ENCODE measurements at regions not wholly inside any gene's neighbourhood (a gene's known extent, or its start where the extent isn't known, plus 50 kb on each side); places are given as distances from the start of the nearest gene placed in this dataset.
"Not testable (repeated sequence)": the region's sequence is repeated elsewhere in the genome, so short reads cannot be mapped to it uniquely, and the experiment has no call there.

DNA sequence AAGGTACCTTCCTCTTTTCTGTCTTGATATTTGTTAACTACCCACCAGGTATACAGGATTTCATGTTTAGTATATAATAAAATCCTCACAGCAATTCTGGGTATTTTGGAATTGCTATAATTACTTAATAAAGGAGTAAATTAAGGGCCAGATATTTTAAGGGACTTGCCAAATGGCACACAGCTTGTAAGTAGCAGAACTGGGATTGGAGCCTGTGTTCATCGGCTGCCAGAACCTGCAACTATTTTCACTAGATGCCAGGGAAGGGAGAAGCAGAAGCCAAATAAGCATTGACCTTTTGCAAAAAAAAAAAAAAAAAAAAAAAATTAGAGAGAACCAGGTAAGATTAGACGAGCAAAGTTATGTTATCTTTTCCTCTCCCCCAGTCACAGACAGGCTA is 683.3 kb upstream of the CADM2 start:
- DNase-seq: no peak

DNA sequence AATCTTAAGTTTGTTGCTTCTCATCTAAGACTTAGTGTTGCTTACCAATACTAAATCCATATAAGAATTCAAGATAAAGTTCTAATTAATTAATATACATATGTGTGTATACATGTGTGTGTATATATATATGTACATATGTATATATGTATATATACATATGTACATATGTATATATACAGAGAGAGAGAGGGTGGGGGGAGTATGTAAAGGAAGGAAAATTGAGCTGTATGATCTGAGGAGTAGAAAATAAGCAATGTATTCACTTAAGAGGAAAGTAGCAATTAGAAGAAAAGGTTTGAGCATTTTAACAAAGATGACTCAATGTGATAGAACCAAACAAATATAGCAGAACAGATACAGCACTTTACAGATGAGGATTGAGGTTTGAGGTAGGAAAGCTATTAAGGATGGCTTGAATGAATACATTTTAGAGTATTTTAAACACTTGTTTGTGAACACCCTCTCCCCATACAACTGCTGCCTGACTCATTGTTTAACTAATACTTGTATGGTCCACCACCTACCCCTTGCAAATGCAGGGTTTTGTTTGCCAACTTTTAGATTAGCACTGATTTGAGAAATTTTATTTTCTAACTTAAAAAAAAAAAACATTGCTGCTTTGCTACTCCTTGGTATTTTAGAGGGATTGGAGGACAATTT is 681.1 kb upstream of the CADM2 start:
- no peak for DNase-seq

DNA sequence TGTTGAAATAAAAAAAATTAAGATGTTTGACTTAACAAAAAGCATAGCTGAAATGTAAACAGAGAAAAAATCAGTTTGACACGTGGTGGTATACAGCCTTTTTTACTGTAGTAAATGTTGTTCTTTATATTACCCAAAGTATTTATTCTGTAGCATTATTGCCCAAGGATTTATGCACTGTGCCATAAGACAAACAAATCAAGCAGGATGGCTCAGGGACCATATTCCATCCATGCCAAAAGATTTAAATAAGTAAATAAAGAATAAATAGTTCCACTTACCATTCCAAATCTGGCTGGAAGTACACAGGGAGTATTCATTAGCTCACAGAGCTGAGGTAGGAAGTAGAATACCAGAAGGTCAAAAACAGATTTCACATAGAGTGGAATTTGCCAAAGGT is 666.7 kb upstream of the CADM2 start:
- no peak for DNase-seq

DNA sequence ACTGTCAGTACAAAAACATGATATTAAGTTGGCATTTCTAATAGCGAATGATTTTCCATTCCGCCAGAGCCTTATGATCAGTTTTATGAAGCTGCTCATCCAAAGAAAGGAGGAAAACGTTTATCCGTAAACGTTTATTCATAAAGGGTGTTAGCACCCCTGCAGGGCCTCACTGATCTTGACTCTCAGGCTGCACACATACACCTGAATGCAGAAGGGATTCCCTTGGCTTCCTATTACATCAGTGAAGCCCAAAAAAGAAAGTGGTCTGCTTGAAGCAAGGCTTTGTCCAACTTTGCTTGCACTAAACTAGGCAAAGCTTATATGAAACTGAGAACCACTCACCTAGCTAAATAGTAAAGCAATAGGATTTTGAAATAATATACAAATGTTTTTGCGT is 659.5 kb upstream of the CADM2 start:
- no peak for DNase-seq

DNA sequence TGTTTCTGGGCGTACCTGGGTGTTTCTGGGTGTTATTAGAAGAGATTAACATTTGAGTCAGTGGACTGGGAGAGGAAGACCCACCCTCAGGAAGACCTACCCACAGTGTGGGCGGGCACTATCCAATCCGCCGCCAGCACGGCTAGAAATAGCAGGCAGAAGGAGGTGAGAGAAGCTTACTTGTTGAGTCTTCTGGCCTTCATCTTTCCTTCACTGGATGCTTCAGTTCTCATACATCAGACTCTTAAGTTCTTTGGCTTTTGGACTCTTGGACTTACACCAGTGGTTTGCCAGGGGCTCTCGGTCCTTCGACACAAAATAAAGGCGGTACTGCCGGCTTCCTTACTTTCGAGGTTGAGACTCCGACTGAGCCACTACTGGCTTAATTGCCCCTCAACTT is 654.6 kb upstream of the CADM2 start:
- DNase-seq: no peak

DNA sequence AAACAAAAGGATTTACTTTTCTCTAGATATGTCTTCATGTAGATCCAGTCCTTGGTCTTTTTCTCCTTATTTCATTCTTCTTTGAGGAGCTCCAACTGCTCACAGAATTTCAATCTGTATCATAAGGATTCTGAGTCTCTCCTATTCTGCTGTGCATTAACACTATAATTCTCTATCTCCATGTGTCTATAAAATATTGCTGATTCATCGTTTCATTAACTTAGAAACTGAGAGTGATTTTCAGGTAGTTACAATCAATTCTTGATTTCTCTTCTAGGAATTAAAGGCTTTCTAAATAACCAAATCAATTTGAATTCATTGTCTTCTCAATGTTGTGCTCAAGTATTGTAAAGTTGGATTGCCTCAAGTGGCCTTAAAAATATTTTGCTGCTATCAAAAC is 651.5 kb upstream of the CADM2 start:
- no peak for DNase-seq

DNA sequence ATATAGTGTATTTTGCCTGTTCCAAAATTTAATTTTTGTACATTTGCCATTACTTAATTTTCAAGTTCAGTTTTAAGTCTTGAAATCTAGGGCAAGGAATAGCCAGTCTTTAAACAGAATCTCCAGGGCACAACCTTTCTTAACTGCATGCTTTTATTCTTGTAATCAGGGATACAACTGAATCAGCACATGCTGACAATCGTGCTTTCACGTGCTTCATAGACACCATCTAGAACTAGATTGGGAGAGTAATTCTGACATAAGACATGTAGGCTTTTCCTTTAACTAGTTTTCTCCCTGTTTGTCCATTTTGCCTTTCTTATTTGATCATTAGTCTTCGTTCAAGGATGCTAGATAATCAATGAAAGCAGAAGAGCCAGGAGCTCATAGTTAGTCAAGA is 650.4 kb upstream of the CADM2 start:
- no peak for DNase-seq

DNA sequence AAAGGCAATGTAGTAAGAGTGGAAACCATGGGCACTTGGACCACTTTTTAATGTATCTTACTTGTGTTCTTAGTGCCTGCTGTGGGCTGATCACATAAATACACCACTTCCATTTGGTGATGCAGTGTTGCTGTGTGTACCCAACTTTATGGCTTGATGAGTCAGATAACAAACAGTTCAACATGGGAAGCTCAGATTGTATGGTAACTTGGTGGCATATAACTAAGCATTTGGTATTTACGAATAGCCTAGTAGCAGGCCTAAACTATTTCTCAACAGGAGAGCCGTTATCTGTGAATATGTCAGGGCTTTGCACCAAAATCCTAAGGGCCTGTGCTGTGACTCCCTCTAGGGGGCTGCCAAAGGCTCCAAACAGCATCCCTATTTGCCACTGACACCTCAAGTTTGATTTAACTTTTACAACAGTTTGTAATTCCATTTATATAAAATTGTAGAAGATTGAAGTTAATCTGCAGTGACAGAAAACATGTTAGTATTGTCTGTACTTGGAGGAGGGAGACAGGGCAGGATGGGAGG is 640.4 kb upstream of the CADM2 start:
- DNase-seq: no peak

DNA sequence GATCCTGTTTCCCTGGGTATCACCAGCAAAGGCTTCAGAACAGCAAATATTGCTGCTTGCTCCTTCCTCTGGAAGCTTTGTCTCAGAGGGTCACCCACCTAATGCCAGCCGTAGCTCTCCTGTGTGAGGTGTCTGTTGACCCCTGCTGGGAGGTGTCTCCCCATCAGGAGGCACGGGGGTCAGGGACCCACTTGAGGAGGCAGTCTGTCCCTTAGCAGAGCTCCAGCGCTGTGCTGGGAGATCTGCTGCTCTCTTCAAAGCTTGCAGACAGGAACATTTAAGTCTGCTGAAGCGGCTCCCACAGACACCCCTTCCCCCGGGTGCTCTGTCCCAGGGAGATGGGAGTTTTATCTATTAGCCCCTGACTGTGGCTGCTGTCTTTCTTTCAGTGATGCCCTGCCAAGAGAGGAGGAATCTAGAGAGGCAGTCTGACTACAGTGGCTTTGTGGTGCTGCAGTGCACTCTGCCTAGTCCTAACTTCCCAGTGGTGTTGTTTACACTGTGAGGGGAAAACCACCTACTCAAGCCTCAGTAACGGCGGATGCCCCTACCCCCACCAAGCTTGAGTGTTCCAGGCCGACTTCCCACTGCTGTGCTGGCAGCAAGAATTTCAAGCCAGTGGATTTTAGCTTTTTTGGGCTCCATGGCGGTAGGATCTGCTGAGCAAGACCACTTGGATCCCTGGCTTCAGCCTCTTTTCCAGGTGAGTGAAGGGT is 593.1 kb upstream of the CADM2 start:
- not testable (repeated sequence) for DNase-seq

Data from NCI-H1436 treated with DMSO at 0.1 percent for 48 hours (cell line).